Ramos (cell line): ENCODE measurements at regions not wholly inside any gene's neighbourhood (a gene's known extent, or its start where the extent isn't known, plus 50 kb on each side); places are given as distances from the start of the nearest gene placed in this dataset.

Experiments
- in situ Hi-C: fragments of 300-500 bp; cut with MboI; formaldehyde crosslinking; loops from one replicate; pipeline ENCODE4 v1.14.3; 2022; ENCODE audit warnings: low sequenced_read_pairs; ENCODE audit not compliant: unreplicated experiment

DNA sequence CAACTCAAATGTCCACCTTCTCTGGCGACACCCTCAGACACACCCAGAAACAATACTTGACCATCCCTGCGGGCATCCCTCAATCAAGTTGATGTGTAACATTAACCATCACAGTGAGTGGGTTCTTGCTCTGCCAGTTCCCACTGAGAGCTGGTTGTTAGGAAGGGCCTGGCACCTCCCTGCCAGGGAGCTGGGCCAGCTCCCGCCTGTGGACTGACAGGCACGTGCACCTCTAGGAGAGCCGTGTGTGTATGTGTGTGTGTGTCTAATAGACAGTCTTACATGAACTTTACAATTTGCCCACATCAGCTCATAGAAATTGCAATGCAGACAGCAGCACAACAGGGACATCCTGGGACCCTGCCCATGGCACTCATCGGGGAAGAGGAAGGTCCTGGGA, 298.7 kb downstream of the SHANK2 start:
- in situ Hi-C loops, result no loop called here

DNA sequence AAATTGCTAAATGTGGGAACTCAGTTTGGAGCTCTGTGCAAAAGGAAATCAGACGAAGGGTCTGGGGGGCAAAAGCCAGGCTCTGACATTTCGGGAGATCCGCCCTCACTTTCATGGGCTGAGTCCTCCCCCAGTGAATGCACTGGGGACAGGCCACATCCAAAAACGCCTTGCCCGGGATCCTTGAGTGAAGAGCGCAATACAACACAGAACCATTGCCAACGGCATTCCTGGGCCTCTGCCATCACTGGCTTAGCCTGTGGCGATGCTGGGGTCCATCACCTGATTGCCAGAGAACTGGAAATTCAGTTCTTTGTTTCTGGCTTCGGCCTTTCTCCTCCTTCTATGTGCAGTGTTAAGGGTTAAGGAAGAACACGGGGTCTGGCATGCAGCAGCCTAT, 297.9 kb downstream of the SHANK2 start:
- in situ Hi-C loops, result no loop called here
